Keratinocyte (primary cell): ENCODE measurements at regions not wholly inside any gene's neighbourhood (a gene's known extent, or its start where the extent isn't known, plus 50 kb on each side); places are given as distances from the start of the nearest gene placed in this dataset.
"Not testable (repeated sequence)": the region's sequence is repeated elsewhere in the genome, so short reads cannot be mapped to it uniquely, and the experiment has no call there.

Experiments
- DNase-seq: peaks from one replicate; pipeline ENCODE4 v3.0.0-alpha.2; 2011; ENCODE audit warnings: low read depth, missing footprints, low spot score
- FAIRE-seq: peaks from 2 replicates; lab custom pipeline; 2011; peaks lifted over from hg19 to GRCh38; lab: Jason Lieb, UNC
- H2AFZ ChIP-seq: 2 replicates; pipeline ENCODE4 v1.6.0; 2012; ENCODE audit warnings: low read length, control low read depth, inconsistent platforms; ENCODE audit not compliant: control insufficient read depth
- H3K27ac ChIP-seq: 2 replicates; pipeline ENCODE4 v1.5.1; 2011; ENCODE audit warnings: low read length; ENCODE audit not compliant: control insufficient read depth, insufficient read depth
- H3K27me3 ChIP-seq: 3 replicates; pipeline ENCODE4 v1.6.0; 2011; ENCODE audit warnings: low read length; ENCODE audit not compliant: control insufficient read depth, insufficient read depth; ENCODE audit errors: extremely low read depth
- H3K36me3 ChIP-seq, 2 experiments: 2 replicates in 1 of 2; 3 replicates in 1 of 2; pipeline ENCODE4 v1.5.1; 2011; ENCODE audit warnings: low read length in 2 of 2, mild to moderate bottlenecking in 1 of 2; ENCODE audit not compliant: control insufficient read depth in 2 of 2, insufficient read depth in 2 of 2; ENCODE audit errors: extremely low read depth in 1 of 2
- H3K4me1 ChIP-seq: 3 replicates; pipeline ENCODE4 v1.5.1; 2011; ENCODE audit warnings: low read length; ENCODE audit not compliant: control insufficient read depth, insufficient read depth; ENCODE audit errors: extremely low read depth
- H3K4me2 ChIP-seq: 3 replicates; pipeline ENCODE4 v1.6.0; 2011; ENCODE audit warnings: low read depth, low read length; ENCODE audit not compliant: control insufficient read depth, insufficient read depth; ENCODE audit errors: extremely low read depth
- H3K4me3 ChIP-seq, 3 experiments: fragments of 200-600 bp in 1 of 3; sonication (generic) in 1 of 3; 2 replicates in 2 of 3; 3 replicates in 1 of 3; pipeline ENCODE4 v1.5.1; 2011 to 2016; ENCODE audit warnings: low read length in 3 of 3, mild to moderate bottlenecking in 3 of 3, control low read depth in 2 of 3, inconsistent platforms in 1 of 3, low read depth in 1 of 3, mixed read lengths in 1 of 3, mixed run types in 1 of 3, moderate library complexity in 1 of 3; ENCODE audit not compliant: control insufficient read depth in 2 of 3, insufficient read depth in 2 of 3; ENCODE audit errors: extremely low read depth in 1 of 3
- H3K79me2 ChIP-seq: 2 replicates; pipeline ENCODE4 v1.6.0; 2012; ENCODE audit warnings: low read length; ENCODE audit not compliant: control insufficient read depth, insufficient read depth
- H3K9ac ChIP-seq: 3 replicates; pipeline ENCODE4 v1.6.0; 2011; ENCODE audit warnings: low read length; ENCODE audit not compliant: control insufficient read depth, insufficient read depth; ENCODE audit errors: extremely low read depth
- H3K9me1 ChIP-seq: 3 replicates; pipeline ENCODE4 v1.6.0; 2011; ENCODE audit warnings: low read length; ENCODE audit not compliant: control insufficient read depth, insufficient read depth; ENCODE audit errors: extremely low read depth
- H3K9me3 ChIP-seq: 2 replicates; pipeline ENCODE4 v1.5.1; 2012; ENCODE audit warnings: low read depth, low read length; ENCODE audit not compliant: control insufficient read depth
- H4K20me1 ChIP-seq: 3 replicates; pipeline ENCODE4 v1.6.0; 2011; ENCODE audit warnings: low read length; ENCODE audit not compliant: control insufficient read depth, insufficient read depth; ENCODE audit errors: extremely low read depth
- CTCF ChIP-seq, 3 experiments: IDR thresholded peaks in 1 of 3; conservative IDR thresholded peaks in 1 of 3; optimal IDR thresholded peaks in 1 of 3; 2 replicates in 2 of 3; 3 replicates in 1 of 3; pipeline versions ENCODE3 to v1.5.1; 2011; ENCODE audit warnings: low read length in 3 of 3, mild to moderate bottlenecking in 3 of 3, moderate library complexity in 2 of 3, control low read depth in 1 of 3, inconsistent platforms in 1 of 3; ENCODE audit not compliant: insufficient read depth in 2 of 3; ENCODE audit errors: extremely low read depth in 1 of 3
- EZH2 ChIP-seq: IDR thresholded peaks from one replicate; pipeline ENCODE4 v1.6.1; 2012; ENCODE audit warnings: inconsistent platforms, mild to moderate bottlenecking, low read length, moderate library complexity
- dilution Hi-C: fragments of 300-500 bp; cut with MboI; formaldehyde crosslinking; loops from one replicate; pipeline ENCODE4 v1.7.0; 2020; ENCODE audit warnings: low sequenced_read_pairs; ENCODE audit not compliant: extremely low pct_ligation_motif_present

GRCh38 chr2:31644551-31644950 lies 63.8 kb upstream of the SRD5A2 start:
- no peaks in the 10 kb centered on the region for H3K4me1 ChIP-seq
- H3K4me3 ChIP-seq = no peak overlapping the region
- FAIRE-seq (no peak), DNase-seq (no peak)
- H3K79me2 ChIP-seq = no peaks in the 10 kb centered on the region
- H3K9me3 ChIP-seq = no peaks in the 10 kb centered on the region
- H3K9me1 ChIP-seq = no peaks in the 10 kb centered on the region
- peaks cover 11% of the 10 kb centered on the region for H3K27me3 ChIP-seq
- no peaks in the 10 kb centered on the region for H4K20me1 ChIP-seq
- no peak overlapping the region for H3K4me2 ChIP-seq
- no peak overlapping the region for H3K27ac ChIP-seq
- H3K36me3 ChIP-seq = no peaks in the 10 kb centered on the region
- dilution Hi-C loops = no loop called here
- TF ChIP-seq EZH2 (no peak), CTCF (optimal IDR thresholded peaks at IDR 0.05 in 1 of 3, IDR thresholded peaks at IDR 0.05 in 1 of 3, conservative IDR thresholded peaks at IDR 0.05 in 1 of 3; ENCODE audit: extremely low read depth in 1 of 3, insufficient read depth in 2 of 3, low read length in 3 of 3) (no peak)
- H3K9ac ChIP-seq = no peak overlapping the region
- H2AFZ ChIP-seq = no peak overlapping the region

- Histone ChIP-seq H3K27ac (no peak overlapping the region), H3K79me2 (no peaks in the 10 kb centered on the region), H3K4me3 (no peak overlapping the region), H2AFZ (no peak overlapping the region), H4K20me1 (no peaks in the 10 kb centered on the region), H3K4me2 (no peak overlapping the region), H3K9me3 (no peaks in the 10 kb centered on the region), H3K4me1 (no peaks in the 10 kb centered on the region), H3K27me3 (peaks cover 11% of the 10 kb centered on the region), H3K36me3 (no peaks in the 10 kb centered on the region), H3K9ac (no peak overlapping the region), H3K9me1 (no peaks in the 10 kb centered on the region)
- FAIRE-seq = no peak
- dilution Hi-C loops = no loop called here
- DNase-seq = no peak
- no peak for TF ChIP-seq CTCF (optimal IDR thresholded peaks at IDR 0.05 in 1 of 3, IDR thresholded peaks at IDR 0.05 in 1 of 3, conservative IDR thresholded peaks at IDR 0.05 in 1 of 3; ENCODE audit: extremely low read depth in 1 of 3, insufficient read depth in 2 of 3, low read length in 3 of 3)
- no peak for TF ChIP-seq EZH2
Observed at GRCh38 chr2:31642707-31643106, 62.0 kb upstream of the SRD5A2 start.

- H3K9me1 ChIP-seq, DNase-seq, H3K36me3 ChIP-seq, H3K27ac ChIP-seq, H4K20me1 ChIP-seq, dilution Hi-C loops, H2AFZ ChIP-seq, H3K4me2 ChIP-seq, FAIRE-seq, H3K4me3 ChIP-seq, H3K79me2 ChIP-seq, H3K27me3 ChIP-seq, H3K9me3 ChIP-seq, H3K4me1 ChIP-seq, H3K9ac ChIP-seq: not testable (repeated sequence)
Observed at GRCh38 chr2:31632201-31632600, 51.5 kb upstream of the SRD5A2 start.
